ENCODE measurements at regions not wholly inside any gene's neighbourhood (a gene's known extent, or its start where the extent isn't known, plus 50 kb on each side); places are given as distances from the start of the nearest gene placed in this dataset.
"Not testable (repeated sequence)": the region's sequence is repeated elsewhere in the genome, so short reads cannot be mapped to it uniquely, and the experiment has no call there.

- Histone ChIP-seq H3K27ac (ENCODE audit: low read depth, low read length) (no peak overlapping the region), H3K4me2 (ENCODE audit: low read length) (no peak overlapping the region), H3F3A (ENCODE audit: control insufficient read depth, insufficient read depth) (no peaks in the 10 kb centered on the region), H3K9me2 (replicated peaks; ENCODE audit: control insufficient read depth, low read length) (no peaks in the 10 kb centered on the region), H3K9me3 (ENCODE audit: control insufficient read depth, insufficient read depth, low read length) (no peaks in the 10 kb centered on the region), H3K27me3 (ENCODE audit: control insufficient read depth, low read length) (peaks cover 3% of the 10 kb centered on the region; the same call in 1 of the 2 replicates), H3K4me3 (ENCODE audit: low read length) (no peak overlapping the region), H3K36me3 (ENCODE audit: control insufficient read depth, low read length) (no peaks in the 10 kb centered on the region), H4K20me1 (ENCODE audit: control insufficient read depth, insufficient read depth, low read depth, low read length) (no peaks in the 10 kb centered on the region), H3K4me1 (ENCODE audit: control insufficient read depth, low read length) (no peaks in the 10 kb centered on the region), H3K79me2 (ENCODE audit: control insufficient read depth, low read length) (no peaks in the 10 kb centered on the region)
- TF ChIP-seq CTCF (IDR thresholded peaks at IDR 0.05; ENCODE audit: low read depth, low read length, poor library complexity, severe bottlenecking) (no peak), EZH2phosphoT487 (IDR thresholded peaks at IDR 0.05; ENCODE audit: borderline replicate concordance, low read length) (no peak)
Observed at GRCh38 chr18:22591222-22591621, 173.5 kb upstream of the CTAGE1 start.

- no peaks in the 10 kb centered on the region for H3K4me1 ChIP-seq (ENCODE audit: control insufficient read depth, low read length)
- no peak for TF ChIP-seq CTCF (IDR thresholded peaks at IDR 0.05; ENCODE audit: low read depth, low read length, poor library complexity, severe bottlenecking)
- no peak for TF ChIP-seq EZH2phosphoT487 (IDR thresholded peaks at IDR 0.05; ENCODE audit: borderline replicate concordance, low read length)
Observed at GRCh38 chr18:22594155-22594690, 176.5 kb upstream of the CTAGE1 start.

GRCh38 chr18:22601481-22601880 is 183.8 kb upstream of the CTAGE1 start:
- Histone ChIP-seq H3K4me2 (ENCODE audit: low read length) (no peak overlapping the region), H3K4me3 (ENCODE audit: low read length) (no peak overlapping the region), H3K27me3 (ENCODE audit: control insufficient read depth, low read length) (no peaks in the 10 kb centered on the region), H3K9me3 (ENCODE audit: control insufficient read depth, insufficient read depth, low read length) (no peaks in the 10 kb centered on the region), H3K27ac (ENCODE audit: low read depth, low read length) (no peak overlapping the region), H3K9me2 (replicated peaks; ENCODE audit: control insufficient read depth, low read length) (no peaks in the 10 kb centered on the region), H3K36me3 (ENCODE audit: control insufficient read depth, low read length) (no peaks in the 10 kb centered on the region), H4K20me1 (ENCODE audit: control insufficient read depth, insufficient read depth, low read depth, low read length) (no peaks in the 10 kb centered on the region), H3K4me1 (ENCODE audit: control insufficient read depth, low read length) (no peaks in the 10 kb centered on the region), H3F3A (ENCODE audit: control insufficient read depth, insufficient read depth) (no peaks in the 10 kb centered on the region), H3K79me2 (ENCODE audit: control insufficient read depth, low read length) (no peaks in the 10 kb centered on the region)
- no peak for TF ChIP-seq EZH2phosphoT487 (IDR thresholded peaks at IDR 0.05; ENCODE audit: borderline replicate concordance, low read length)
- no peak for TF ChIP-seq CTCF (IDR thresholded peaks at IDR 0.05; ENCODE audit: low read depth, low read length, poor library complexity, severe bottlenecking)

More at GRCh38 chr18:22594155-22594690, 176.5 kb upstream of the CTAGE1 start:
- H3K9me3 ChIP-seq (ENCODE audit: control insufficient read depth, insufficient read depth, low read length) = no peaks in the 10 kb centered on the region
- no peaks in the 10 kb centered on the region for H3K9me2 ChIP-seq (replicated peaks; ENCODE audit: control insufficient read depth, low read length)
- no peak overlapping the region for H3K27ac ChIP-seq (ENCODE audit: low read depth, low read length)
- H3K4me2 ChIP-seq (ENCODE audit: low read length) = no peak overlapping the region
- no peaks in the 10 kb centered on the region for H3K79me2 ChIP-seq (ENCODE audit: control insufficient read depth, low read length)
- no peaks in the 10 kb centered on the region for H3K27me3 ChIP-seq (ENCODE audit: control insufficient read depth, low read length)
- H4K20me1 ChIP-seq (ENCODE audit: control insufficient read depth, insufficient read depth, low read depth, low read length) = no peaks in the 10 kb centered on the region
- H3K4me3 ChIP-seq (ENCODE audit: low read length) = no peak overlapping the region
- H3K36me3 ChIP-seq (ENCODE audit: control insufficient read depth, low read length) = no peaks in the 10 kb centered on the region
- no peaks in the 10 kb centered on the region for H3F3A ChIP-seq (ENCODE audit: control insufficient read depth, insufficient read depth)

- H3K4me2 ChIP-seq (ENCODE audit: low read length); H4K20me1 ChIP-seq (ENCODE audit: control insufficient read depth, insufficient read depth, low read depth, low read length); H3F3A ChIP-seq (ENCODE audit: control insufficient read depth, insufficient read depth); H3K27ac ChIP-seq (ENCODE audit: low read depth, low read length); H3K27me3 ChIP-seq (ENCODE audit: control insufficient read depth, low read length); H3K9me3 ChIP-seq (ENCODE audit: control insufficient read depth, insufficient read depth, low read length); H3K4me1 ChIP-seq (ENCODE audit: control insufficient read depth, low read length); H3K4me3 ChIP-seq (ENCODE audit: low read length); H3K9me2 ChIP-seq (replicated peaks; ENCODE audit: control insufficient read depth, low read length); H3K79me2 ChIP-seq (ENCODE audit: control insufficient read depth, low read length); H3K36me3 ChIP-seq (ENCODE audit: control insufficient read depth, low read length): not testable (repeated sequence)
Observed at GRCh38 chr18:22602456-22602855, 184.7 kb upstream of the CTAGE1 start.

All from DOHH2 (cell line).